Thoracic aorta (tissue), 2 donors: ENCODE measurements at regions not wholly inside any gene's neighbourhood (a gene's known extent, or its start where the extent isn't known, plus 50 kb on each side); places are given as distances from the start of the nearest gene placed in this dataset.

ENCODE experiments used
- ATAC-seq: fragments of 150-250 bp; one replicate; pipeline ENCODE4 v1.8.0; 2017; ENCODE audit warnings: low read depth; ENCODE audit not compliant: insufficient number of reproducible peaks, low FRiP score
- DNase-seq: peaks from one replicate; pipeline ENCODE4 v3.0.0-alpha.2; 2020; ENCODE audit warnings: low spot score
- H3K27ac ChIP-seq, 2 donors: fragments of 200-600 bp; sonication (generic); 1 replicate in 1 of 2; 2 replicates in 1 of 2; pipeline ENCODE4 v1.5.1; 2016; ENCODE audit warnings: mild to moderate bottlenecking in 2 of 2, moderate library complexity in 2 of 2
- H3K27me3 ChIP-seq: fragments of 200-600 bp; sonication (generic); replicated peaks from 2 replicates; pipeline ENCODE4 v1.6.0; 2016; ENCODE audit warnings: mild to moderate bottlenecking; ENCODE audit not compliant: insufficient read depth
- H3K36me3 ChIP-seq: fragments of 200-600 bp; sonication (generic); one replicate; pipeline ENCODE4 v1.5.1; 2016
- H3K4me1 ChIP-seq, 2 donors: fragments of 200-600 bp; sonication (generic); 1 replicate in 1 of 2; 2 replicates in 1 of 2; pipeline versions ENCODE4 v1.5.1 to v1.6.0; 2016; ENCODE audit warnings: low read depth in 2 of 2, mild to moderate bottlenecking in 1 of 2; ENCODE audit not compliant: control insufficient read depth in 1 of 2
- H3K4me3 ChIP-seq: fragments of 200-600 bp; sonication (generic); 2 replicates; pipeline ENCODE4 v1.5.1; 2016; ENCODE audit warnings: mild to moderate bottlenecking
- H3K9me3 ChIP-seq: fragments of 200-600 bp; sonication (generic); 2 replicates; pipeline ENCODE4 v1.5.1; 2016
- TF ChIP-seq, protein P1 (sequence below): fragments of 200-600 bp; sonication (generic); IDR thresholded peaks from one replicate; pipeline ENCODE4 v1.5.1; 2019; ENCODE audit warnings: antibody characterized with exemption

DNA sequence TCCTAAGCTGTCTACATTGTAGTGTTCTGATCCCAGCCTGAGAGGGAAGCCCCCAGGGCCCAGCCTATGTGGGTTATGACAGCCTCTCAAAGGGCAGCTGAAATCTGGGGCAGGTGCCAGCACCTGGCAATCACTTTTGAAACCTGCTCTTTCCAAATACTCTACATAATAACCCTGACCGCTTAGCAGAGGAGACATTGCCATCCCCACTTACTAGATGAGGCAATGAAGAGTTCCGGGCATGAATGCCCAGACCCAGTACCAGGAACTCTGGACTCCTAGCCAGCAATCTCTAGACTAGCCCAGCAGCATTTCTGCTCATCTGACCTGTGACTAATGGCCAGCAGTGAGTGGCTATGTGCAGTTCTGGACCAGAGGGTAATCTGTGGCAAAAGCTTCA is 412.4 kb upstream of the CADM1 start:
- H3K36me3 ChIP-seq = no peaks in the 10 kb centered on the region
- TF ChIP-seq, protein P1, sequence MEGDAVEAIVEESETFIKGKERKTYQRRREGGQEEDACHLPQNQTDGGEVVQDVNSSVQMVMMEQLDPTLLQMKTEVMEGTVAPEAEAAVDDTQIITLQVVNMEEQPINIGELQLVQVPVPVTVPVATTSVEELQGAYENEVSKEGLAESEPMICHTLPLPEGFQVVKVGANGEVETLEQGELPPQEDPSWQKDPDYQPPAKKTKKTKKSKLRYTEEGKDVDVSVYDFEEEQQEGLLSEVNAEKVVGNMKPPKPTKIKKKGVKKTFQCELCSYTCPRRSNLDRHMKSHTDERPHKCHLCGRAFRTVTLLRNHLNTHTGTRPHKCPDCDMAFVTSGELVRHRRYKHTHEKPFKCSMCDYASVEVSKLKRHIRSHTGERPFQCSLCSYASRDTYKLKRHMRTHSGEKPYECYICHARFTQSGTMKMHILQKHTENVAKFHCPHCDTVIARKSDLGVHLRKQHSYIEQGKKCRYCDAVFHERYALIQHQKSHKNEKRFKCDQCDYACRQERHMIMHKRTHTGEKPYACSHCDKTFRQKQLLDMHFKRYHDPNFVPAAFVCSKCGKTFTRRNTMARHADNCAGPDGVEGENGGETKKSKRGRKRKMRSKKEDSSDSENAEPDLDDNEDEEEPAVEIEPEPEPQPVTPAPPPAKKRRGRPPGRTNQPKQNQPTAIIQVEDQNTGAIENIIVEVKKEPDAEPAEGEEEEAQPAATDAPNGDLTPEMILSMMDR = no peak
- DNase-seq (no peak), ATAC-seq (no peak)
- no peak overlapping the region for H3K4me3 ChIP-seq
- no peaks in the 10 kb centered on the region for H3K9me3 ChIP-seq
- no peaks in the 10 kb centered on the region for H3K4me1 ChIP-seq
- no peaks in the 10 kb centered on the region for H3K27me3 ChIP-seq
- H3K27ac ChIP-seq = no peak overlapping the region

DNA sequence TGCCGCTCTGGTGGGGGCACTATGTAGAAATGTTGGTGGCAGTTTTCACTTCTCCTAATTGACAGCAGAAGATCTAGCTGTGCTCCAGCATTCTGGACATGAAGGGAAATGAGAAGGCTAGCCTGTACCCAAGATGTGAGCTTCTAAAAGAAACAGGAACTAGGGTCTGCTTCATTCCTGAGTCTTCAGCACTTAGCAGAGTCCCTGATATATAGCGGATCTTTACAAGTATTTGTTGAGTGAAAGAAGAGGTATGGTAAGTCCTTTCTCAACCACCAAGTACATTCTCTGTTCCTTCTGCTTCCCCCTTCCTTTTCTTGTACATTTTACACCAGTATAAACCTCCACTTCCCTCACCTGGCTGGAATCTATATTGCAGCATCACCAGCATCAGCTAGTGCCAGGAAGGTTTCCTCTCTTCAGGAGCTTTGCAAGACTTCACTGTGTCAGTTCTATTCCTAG is 408.3 kb upstream of the CADM1 start:
- no peaks in the 10 kb centered on the region for H3K9me3 ChIP-seq
- ATAC-seq = no peak

DNA sequence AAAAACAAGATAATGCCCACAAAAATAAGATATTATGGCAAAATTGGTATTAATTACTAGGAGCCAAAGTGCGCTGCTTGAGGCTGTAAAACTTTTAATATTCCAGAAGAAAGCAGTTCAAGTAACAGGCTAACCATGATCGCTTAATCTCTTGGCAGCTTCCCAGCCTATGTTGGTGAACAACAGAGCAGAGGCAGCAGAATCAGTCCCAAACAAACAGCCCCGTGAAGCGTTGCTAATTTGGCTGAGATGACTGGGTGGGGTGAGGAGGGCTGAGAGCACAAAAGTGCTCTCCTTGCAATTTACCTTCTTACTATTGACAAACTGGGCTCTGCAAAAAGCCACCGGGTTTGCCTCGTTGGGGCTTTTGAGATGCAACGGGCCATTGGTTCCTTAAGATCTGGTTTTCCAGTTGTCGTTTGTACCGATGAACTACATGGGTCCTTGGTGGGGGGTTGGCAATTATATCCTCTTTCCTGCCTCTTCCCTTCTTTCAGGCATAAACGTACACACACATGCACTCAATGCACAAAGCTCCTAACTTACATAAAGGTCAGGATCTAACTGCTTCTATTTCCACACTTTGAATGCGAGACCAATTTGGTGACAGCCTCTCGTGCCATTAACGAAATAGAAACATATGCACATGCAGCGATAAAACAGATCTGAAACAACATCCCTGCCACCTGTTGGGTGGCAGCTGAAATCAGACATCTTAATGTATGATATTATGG is 407.6 kb upstream of the CADM1 start:
- TF ChIP-seq, protein P1 = no peak
- ATAC-seq (no peak), DNase-seq (no peak)

More for the DNA sequence above, 408.3 kb upstream of the CADM1 start:
- DNase-seq = no peak
- H3K27ac ChIP-seq = no peak overlapping the region
- H3K36me3 ChIP-seq = no peaks in the 10 kb centered on the region
- TF ChIP-seq, protein P1 = no peak
- H3K27me3 ChIP-seq = no peaks in the 10 kb centered on the region
- no peaks in the 10 kb centered on the region for H3K4me1 ChIP-seq
- no peak overlapping the region for H3K4me3 ChIP-seq

DNA sequence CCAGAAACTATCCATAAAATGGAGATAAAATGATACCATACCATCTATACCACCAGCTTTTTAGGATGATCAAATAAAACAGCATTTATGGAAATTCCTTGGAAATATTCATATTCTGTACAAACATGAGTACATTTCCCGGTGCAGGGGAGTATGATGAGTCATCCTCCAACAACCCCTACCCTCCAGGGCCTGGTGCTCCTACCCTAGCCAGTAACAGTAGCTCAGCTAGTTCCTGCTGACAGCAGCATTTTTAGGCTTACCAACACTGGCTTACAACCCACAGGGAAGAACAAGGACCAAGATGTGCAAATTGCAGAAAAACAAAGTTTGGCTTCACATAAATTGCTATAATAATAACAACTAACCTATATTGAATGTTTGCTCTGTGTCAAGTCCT is 406.2 kb upstream of the CADM1 start:
- H3K4me1 ChIP-seq = no peaks in the 10 kb centered on the region
- ATAC-seq = no peak
- no peaks in the 10 kb centered on the region for H3K9me3 ChIP-seq
- no peak for DNase-seq
- H3K27ac ChIP-seq = no peak overlapping the region
- no peaks in the 10 kb centered on the region for H3K36me3 ChIP-seq
- TF ChIP-seq, protein P1 = no peak
- no peak overlapping the region for H3K4me3 ChIP-seq
- no peaks in the 10 kb centered on the region for H3K27me3 ChIP-seq

More for the DNA sequence above, 407.6 kb upstream of the CADM1 start:
- Histone ChIP-seq H3K27me3 (no peaks in the 10 kb centered on the region), H3K4me3 (no peak overlapping the region), H3K36me3 (no peaks in the 10 kb centered on the region), H3K4me1 (no peaks in the 10 kb centered on the region), H3K9me3 (no peaks in the 10 kb centered on the region), H3K27ac (no peak overlapping the region)

DNA sequence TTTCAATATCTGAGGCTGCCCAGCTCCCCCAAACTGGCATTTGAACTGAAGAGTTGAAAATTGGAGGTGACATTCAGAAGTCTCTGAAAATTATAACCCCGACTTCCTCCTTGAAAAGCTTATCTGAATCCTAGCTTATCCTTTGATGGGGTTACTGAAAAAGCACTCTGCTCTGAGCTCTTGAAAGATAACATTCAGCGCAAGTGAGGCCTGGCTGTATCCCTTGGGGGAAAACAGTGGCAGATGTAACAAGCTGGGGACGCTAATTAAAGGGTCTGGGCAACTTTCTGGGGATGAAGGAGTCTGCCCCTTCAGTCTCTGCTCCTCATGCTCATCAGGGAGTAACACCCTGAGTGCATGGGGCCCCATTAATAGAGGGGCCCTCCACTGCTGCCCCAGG is 402.0 kb upstream of the CADM1 start:
- H3K4me1 ChIP-seq = no peaks in the 10 kb centered on the region
- no peak overlapping the region for H3K4me3 ChIP-seq
- H3K27ac ChIP-seq = no peak overlapping the region
- no peaks in the 10 kb centered on the region for H3K27me3 ChIP-seq
- no peaks in the 10 kb centered on the region for H3K36me3 ChIP-seq
- H3K9me3 ChIP-seq = no peaks in the 10 kb centered on the region
- DNase-seq (no peak), ATAC-seq (no peak)
- TF ChIP-seq, protein P1 = no peak
